Left ventricle myocardium superior (tissue), 1 donor: ENCODE measurements at regions not wholly inside any gene's neighbourhood (a gene's known extent, or its start where the extent isn't known, plus 50 kb on each side); places are given as distances from the start of the nearest gene placed in this dataset.

Source experiments
- ATAC-seq: fragments of 200-7000 bp; cut with Tn5 transposase; one replicate; pipeline ENCODE4 v1.9.1; 2020; ENCODE audit warnings: mild to moderate bottlenecking, moderate library complexity
- DNase-seq: peaks from one replicate; pipeline ENCODE4 v3.0.0-alpha.2; 2020
- intact Hi-C: fragments of 100-400 bp; cut with micrococcal nuclease; formaldehyde crosslinking; loops from one replicate; pipeline ENCODE4 v1.11.0; 2022
- donor health status: DM: no; HTN: yes; CAD: no; lungs with severe emphysema.

GRCh38 chr16:48442379-48442778 lies 57.2 kb upstream of the SIAH1 start:
- intact Hi-C loops: no loop called here
- DNase-seq (no peak), ATAC-seq (no peak)

GRCh38 chr16:48441863-48442279 lies 56.7 kb upstream of the SIAH1 start:
- intact Hi-C loops: no loop called here
- DNase-seq (no peak), ATAC-seq (no peak)

- intact Hi-C loops: no loop called here
- DNase-seq: no peak
- ATAC-seq: no peak
Measured at GRCh38 chr16:48441106-48441505, 55.9 kb upstream of the SIAH1 start.

GRCh38 chr16:48438414-48438813 lies 53.2 kb upstream of the SIAH1 start:
- no peak for ATAC-seq
- intact Hi-C loops: no loop called here
- no peak for DNase-seq

GRCh38 chr16:48435906-48436305 lies 50.7 kb upstream of the SIAH1 start:
- no peak for DNase-seq
- no peak for ATAC-seq
- intact Hi-C loops: no loop called here

GRCh38 chr16:48435318-48435680 lies 50.1 kb upstream of the SIAH1 start:
- ATAC-seq: no peak
- intact Hi-C loops: no loop called here
- DNase-seq: no peak
